ENCODE measurements at regions not wholly inside any gene's neighbourhood (a gene's known extent, or its start where the extent isn't known, plus 50 kb on each side); places are given as distances from the start of the nearest gene placed in this dataset.
A peak's percentile ranks its signal among the peaks of the same experiment; 100 is the strongest.
"Not testable (repeated sequence)": the region's sequence is repeated elsewhere in the genome, so short reads cannot be mapped to it uniquely, and the experiment has no call there.

DNA sequence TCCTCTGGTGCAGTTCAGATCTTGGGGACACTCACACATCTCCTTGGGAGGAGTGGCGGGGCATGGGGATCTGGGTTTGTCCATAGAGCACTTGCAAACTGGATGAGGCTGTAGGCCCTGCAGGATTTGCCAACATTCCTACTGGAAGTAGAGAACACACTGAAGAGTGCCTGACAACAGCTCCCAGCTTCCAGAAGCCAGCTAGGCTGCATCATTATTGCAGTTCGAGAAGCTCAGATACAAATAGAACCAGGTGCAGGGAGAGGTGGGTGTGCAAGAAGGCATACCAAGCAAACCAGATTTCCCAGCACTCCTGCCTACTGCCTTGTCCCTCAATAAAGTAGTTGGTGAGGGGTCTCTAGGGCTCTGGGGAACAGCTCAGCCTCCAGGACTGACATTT lies 52.5 kb downstream of the RHOB start:
- Mint-ChIP-seq H3K9me3 (ENCODE audit: unreplicated experiment) (peaks cover 11% of the 10 kb centered on the region), H3K4me1 (ENCODE audit: insufficient read depth, unreplicated experiment) (peaks cover 48% of the 10 kb centered on the region), H3K4me3 (ENCODE audit: unreplicated experiment) (no peak overlapping the region), H3K27me3 (ENCODE audit: insufficient read depth, unreplicated experiment) (no peaks in the 10 kb centered on the region), H3K27ac (ENCODE audit: low read depth, unreplicated experiment) (no peak overlapping the region), H3K36me3 (ENCODE audit: insufficient read depth, unreplicated experiment) (peaks cover 6% of the 10 kb centered on the region)
- ChIA-PET CTCF (interaction anchor here (1.0 kb wide), 1 partner anchor 77 kb away, joined by 3 read pairs; no protein-coding TSS in a partner anchor), POLR2A (no interaction called here)
- TF ChIP-seq, protein P1, sequence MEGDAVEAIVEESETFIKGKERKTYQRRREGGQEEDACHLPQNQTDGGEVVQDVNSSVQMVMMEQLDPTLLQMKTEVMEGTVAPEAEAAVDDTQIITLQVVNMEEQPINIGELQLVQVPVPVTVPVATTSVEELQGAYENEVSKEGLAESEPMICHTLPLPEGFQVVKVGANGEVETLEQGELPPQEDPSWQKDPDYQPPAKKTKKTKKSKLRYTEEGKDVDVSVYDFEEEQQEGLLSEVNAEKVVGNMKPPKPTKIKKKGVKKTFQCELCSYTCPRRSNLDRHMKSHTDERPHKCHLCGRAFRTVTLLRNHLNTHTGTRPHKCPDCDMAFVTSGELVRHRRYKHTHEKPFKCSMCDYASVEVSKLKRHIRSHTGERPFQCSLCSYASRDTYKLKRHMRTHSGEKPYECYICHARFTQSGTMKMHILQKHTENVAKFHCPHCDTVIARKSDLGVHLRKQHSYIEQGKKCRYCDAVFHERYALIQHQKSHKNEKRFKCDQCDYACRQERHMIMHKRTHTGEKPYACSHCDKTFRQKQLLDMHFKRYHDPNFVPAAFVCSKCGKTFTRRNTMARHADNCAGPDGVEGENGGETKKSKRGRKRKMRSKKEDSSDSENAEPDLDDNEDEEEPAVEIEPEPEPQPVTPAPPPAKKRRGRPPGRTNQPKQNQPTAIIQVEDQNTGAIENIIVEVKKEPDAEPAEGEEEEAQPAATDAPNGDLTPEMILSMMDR (IDR thresholded peaks at IDR 0.05; ENCODE audit: unreplicated experiment): no peak
- no TSS peak for BruUV-seq (replicated peaks)
- DNase-seq (ENCODE audit: unreplicated experiment): no peak
- intact Hi-C loops (cut with micrococcal nuclease): loop anchor here (5.0 kb wide), 1 partner anchor 47 kb away; no protein-coding TSS in a partner anchor

DNA sequence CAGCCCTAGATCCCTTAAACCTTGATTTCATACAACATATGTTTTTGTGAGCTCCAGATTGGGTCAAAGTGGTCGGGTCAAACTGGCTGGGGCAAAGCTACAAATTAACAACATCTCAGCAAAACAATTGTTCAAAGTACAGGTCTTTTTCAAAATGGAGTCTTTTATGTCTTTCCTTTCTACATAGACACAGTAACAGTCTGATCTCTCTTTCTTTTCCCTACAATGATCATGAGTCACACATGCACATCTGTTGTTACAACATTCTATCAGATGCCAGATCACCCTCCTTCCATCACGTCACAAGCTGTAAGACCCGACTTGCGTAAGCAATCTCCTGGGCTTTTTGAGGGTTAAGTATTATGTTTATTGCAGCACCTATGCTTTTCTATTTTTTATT lies 55.1 kb downstream of the RHOB start:
- peak overlapping the region; percentile 98 for H3K27ac Mint-ChIP-seq (ENCODE audit: low read depth, unreplicated experiment)
- no peak overlapping the region for H3K4me3 Mint-ChIP-seq (ENCODE audit: unreplicated experiment)

DNA sequence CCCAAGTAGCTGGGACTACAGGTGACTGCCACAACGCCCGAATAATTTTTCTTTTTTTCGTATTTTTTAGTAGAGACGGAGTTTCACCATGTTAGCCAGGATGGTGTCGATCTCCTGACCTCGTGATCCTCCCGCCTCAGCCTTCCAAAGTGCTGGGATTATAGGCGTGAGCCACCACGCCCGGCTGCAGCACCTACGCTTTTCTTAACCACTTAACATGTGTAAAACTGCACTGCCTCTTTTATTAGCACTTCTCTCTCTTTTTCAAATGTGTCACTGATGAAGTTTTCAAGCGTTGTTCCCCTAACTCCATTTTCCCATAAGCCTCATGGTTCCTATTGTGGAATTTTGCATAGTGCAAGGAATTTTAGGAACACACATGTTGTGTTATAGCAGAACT lies 55.6 kb downstream of the RHOB start:
- H3K36me3 Mint-ChIP-seq (ENCODE audit: insufficient read depth, unreplicated experiment); H3K27me3 Mint-ChIP-seq (ENCODE audit: insufficient read depth, unreplicated experiment); DNase-seq (ENCODE audit: unreplicated experiment); BruUV-seq (replicated peaks); H3K4me3 Mint-ChIP-seq (ENCODE audit: unreplicated experiment): not testable (repeated sequence)
- Mint-ChIP-seq H3K9me3 (ENCODE audit: unreplicated experiment) (peaks cover 11% of the 10 kb centered on the region), H3K27ac (ENCODE audit: low read depth, unreplicated experiment) (peak overlapping the region; percentile 98), H3K4me1 (ENCODE audit: insufficient read depth, unreplicated experiment) (peaks cover 39% of the 10 kb centered on the region)
- intact Hi-C loops (cut with micrococcal nuclease): loop anchor here (5.0 to 10.0 kb wide), 2 partner anchors 72 to 115 kb away; no protein-coding TSS in a partner anchor
- ChIA-PET CTCF (interaction anchor here (1.0 to 1.7 kb wide), 3 partner anchors 55 to 76 kb away, joined by 4 read pairs; partner anchors contain the start of gene RHOB), POLR2A (interaction anchor here (0.6 to 1.8 kb wide), 13 partner anchors 8 to 454 kb away, joined by 3 to 9 read pairs (median 3); partner anchors contain the start of gene RHOB)

More for the DNA sequence above, 55.1 kb downstream of the RHOB start:
- Mint-ChIP-seq H3K36me3 (ENCODE audit: insufficient read depth, unreplicated experiment) (peaks cover 6% of the 10 kb centered on the region), H3K27me3 (ENCODE audit: insufficient read depth, unreplicated experiment) (no peaks in the 10 kb centered on the region), H3K9me3 (ENCODE audit: unreplicated experiment) (peaks cover 11% of the 10 kb centered on the region), H3K4me1 (ENCODE audit: insufficient read depth, unreplicated experiment) (peaks cover 45% of the 10 kb centered on the region)
- ChIA-PET POLR2A (interaction anchor here (0.6 to 1.8 kb wide), 13 partner anchors 8 to 116 kb away, joined by 3 to 9 read pairs (median 3); partner anchors contain the start of gene RHOB), CTCF (interaction anchor here (0.7 to 1.7 kb wide), 5 partner anchors 55 to 149 kb away, joined by 3 to 9 read pairs (median 4); partner anchors contain the start of genes HS1BP3 and RHOB)
- peak; percentile 98 for DNase-seq (ENCODE audit: unreplicated experiment)
- intact Hi-C loops (cut with micrococcal nuclease): loop anchor here (5.0 to 10.0 kb wide), 2 partner anchors 73 to 115 kb away; no protein-coding TSS in a partner anchor
- TSS peak; percentile 93 for BruUV-seq (replicated peaks)
- TF ChIP-seq, protein P1 (IDR thresholded peaks at IDR 0.05; ENCODE audit: unreplicated experiment): no peak

DNA sequence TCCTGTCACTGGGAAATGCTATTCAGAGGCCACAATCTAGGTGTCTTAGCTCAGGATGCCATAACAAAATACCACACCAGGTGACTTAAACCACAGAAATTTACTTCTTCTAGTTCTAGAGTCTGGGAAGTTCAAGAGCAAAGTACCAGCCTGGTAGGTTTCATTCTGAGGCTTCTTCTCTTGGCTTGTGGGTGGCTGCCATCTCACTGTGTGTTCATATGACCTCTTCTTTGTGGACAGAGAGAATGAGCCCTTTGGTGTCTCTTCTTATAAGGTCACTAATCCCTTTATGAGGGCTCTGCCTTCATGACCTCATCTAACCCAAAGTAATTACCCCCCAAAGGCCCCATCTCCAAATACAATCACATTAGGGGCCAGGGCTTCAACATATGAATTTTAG lies 57.3 kb downstream of the RHOB start:
- Mint-ChIP-seq H3K9me3 (ENCODE audit: unreplicated experiment) (peaks cover 11% of the 10 kb centered on the region), H3K36me3 (ENCODE audit: insufficient read depth, unreplicated experiment) (peaks cover 6% of the 10 kb centered on the region), H3K4me3 (ENCODE audit: unreplicated experiment) (no peak overlapping the region), H3K4me1 (ENCODE audit: insufficient read depth, unreplicated experiment) (peaks cover 39% of the 10 kb centered on the region), H3K27ac (ENCODE audit: low read depth, unreplicated experiment) (no peak overlapping the region), H3K27me3 (ENCODE audit: insufficient read depth, unreplicated experiment) (no peaks in the 10 kb centered on the region)
- ChIA-PET POLR2A (interaction anchor here (0.9 kb wide), 1 partner anchor 60 kb away, joined by 4 read pairs; no protein-coding TSS in a partner anchor), CTCF (interaction anchor here (0.6 to 1.4 kb wide), 4 partner anchors 25 to 157 kb away, joined by 4 to 5 read pairs (median 4); no protein-coding TSS in a partner anchor)
- intact Hi-C loops (cut with micrococcal nuclease): loop anchor here (5.0 to 10.0 kb wide), 2 partner anchors 71 to 113 kb away; no protein-coding TSS in a partner anchor
- TF ChIP-seq, protein P1 (IDR thresholded peaks at IDR 0.05; ENCODE audit: unreplicated experiment): no peak
- no TSS peak for BruUV-seq (replicated peaks)
- DNase-seq (ENCODE audit: unreplicated experiment): no peak

All from MCF 10A (cell line).